Left cardiac atrium (tissue), 4 donors: ENCODE measurements at regions not wholly inside any gene's neighbourhood (a gene's known extent, or its start where the extent isn't known, plus 50 kb on each side); places are given as distances from the start of the nearest gene placed in this dataset.

Experiments
- ATAC-seq, 2 donors: fragments of 200-7000 bp; cut with Tn5 transposase; one replicate each; pipeline ENCODE4 v1.9.1; 2020; ENCODE audit warnings: mild to moderate bottlenecking in 2 of 2, moderate library complexity in 2 of 2
- DNase-seq: peaks from one replicate; pipeline ENCODE4 v3.0.0-alpha.2; 2020
- intact Hi-C, 2 donors: fragments of 100-400 bp; cut with DNase I; formaldehyde crosslinking; loops; one replicate each; pipeline versions ENCODE4 v1.14.1 to v1.15.1; 2022 to 2023
- donor health status: DM: no; HTN: yes; CAD: no.
- donor health status: DM: no; HTN: yes; CAD: no; lungs with severe emphysema.
- donor health status: DM: yes; HTN: yes; CAD: no.
- donor health status: Dilated cardiomyopathy.

GRCh38 chr1:59028048-59028447, 244.2 kb upstream of the JUN start:
- intact Hi-C loops: no loop called here
- ATAC-seq (no peak), DNase-seq (no peak)

- DNase-seq: no peak
- peak in 1 of 2 donors; percentile 16 for ATAC-seq
- intact Hi-C loops: no loop called here
Observed at GRCh38 chr1:59029411-59030167, 245.7 kb upstream of the JUN start.

DNA sequence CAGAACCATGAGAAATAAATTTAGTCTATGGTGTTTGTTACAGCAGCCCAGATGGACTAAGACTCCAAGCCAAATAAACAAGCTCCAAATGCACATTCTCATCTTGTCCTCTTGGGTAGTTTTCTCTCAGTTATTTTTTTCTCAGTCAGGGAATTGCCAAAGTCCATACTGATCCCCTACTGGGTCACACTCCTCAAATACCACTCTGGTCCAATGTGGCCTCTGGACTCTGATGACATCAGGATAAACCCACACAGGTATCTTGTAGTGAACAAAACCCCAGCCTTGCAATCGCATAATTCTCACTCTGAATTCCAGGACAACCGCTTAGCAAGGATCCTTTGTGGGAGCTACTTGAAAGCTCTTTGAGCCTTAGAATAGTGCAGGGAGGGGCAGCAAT, 248.4 kb upstream of the JUN start:
- DNase-seq (no peak), ATAC-seq (no peak)
- intact Hi-C loops: no loop called here

GRCh38 chr1:59033761-59034160, 249.9 kb upstream of the JUN start:
- intact Hi-C loops: no loop called here
- ATAC-seq (no peak), DNase-seq (no peak)

DNA sequence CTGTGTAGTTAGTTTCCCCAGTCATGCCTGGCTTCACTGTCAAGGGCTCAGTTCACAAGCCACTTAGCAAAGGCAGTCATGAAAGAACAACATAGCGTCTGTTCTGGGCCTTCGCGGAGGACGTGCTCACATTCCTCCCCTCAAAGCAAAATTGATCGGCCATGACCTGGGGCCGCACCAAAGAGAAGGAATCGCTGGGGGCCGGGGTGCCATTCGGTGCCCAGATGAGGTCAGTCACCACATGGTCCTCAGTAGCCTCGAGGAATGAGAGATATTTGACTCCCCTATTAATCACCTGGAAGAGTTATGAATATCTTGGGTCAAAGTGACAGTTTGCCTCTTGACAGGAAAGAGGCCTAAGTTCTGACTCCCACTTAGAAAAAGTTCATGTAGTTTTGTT, 251.1 kb upstream of the JUN start:
- no peak for DNase-seq
- no peak for ATAC-seq

DNA sequence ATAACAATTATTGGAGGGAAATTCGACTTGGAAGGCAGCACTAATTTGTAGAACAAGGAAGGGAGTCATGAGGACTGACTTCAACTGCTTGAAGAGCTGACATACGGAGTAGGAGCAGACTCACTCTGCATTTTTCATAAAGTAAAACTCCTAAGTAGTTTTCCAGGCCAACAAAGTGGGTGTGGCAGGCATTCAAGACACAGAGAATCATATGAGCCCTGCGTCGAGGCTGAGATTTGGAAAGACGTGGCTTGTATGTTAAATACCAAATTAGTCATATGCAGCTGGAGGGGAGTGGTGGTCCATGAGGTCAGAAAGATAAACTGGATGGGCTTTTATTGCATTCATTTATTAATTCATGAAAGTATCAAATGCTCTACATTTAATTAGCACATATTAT, 255.7 kb upstream of the JUN start:
- intact Hi-C loops: no loop called here
- DNase-seq (no peak), ATAC-seq (no peak)

More for the DNA sequence above, 251.1 kb upstream of the JUN start:
- intact Hi-C loops: no loop called here

DNA sequence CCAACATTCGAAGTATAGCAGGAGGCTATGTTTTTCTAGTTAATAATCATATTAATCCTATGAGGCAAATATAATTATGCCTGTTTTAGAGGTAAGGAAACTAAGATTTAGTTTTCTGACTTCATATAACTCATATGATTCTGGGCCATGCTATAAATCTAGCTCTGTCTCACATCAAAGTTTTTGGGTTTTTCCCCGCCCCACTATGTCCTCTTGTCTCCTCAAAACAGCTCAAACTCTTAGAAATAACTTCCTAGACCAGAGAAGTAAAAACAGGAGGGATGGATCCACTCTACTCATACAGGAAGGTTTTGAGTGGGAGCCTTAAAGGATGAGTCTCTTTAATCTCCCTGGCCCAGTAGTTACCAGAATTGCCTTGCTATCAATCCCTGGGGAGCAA, 256.4 kb upstream of the FGGY start:
- intact Hi-C loops: no loop called here
- no peak for ATAC-seq
- DNase-seq: no peak

DNA sequence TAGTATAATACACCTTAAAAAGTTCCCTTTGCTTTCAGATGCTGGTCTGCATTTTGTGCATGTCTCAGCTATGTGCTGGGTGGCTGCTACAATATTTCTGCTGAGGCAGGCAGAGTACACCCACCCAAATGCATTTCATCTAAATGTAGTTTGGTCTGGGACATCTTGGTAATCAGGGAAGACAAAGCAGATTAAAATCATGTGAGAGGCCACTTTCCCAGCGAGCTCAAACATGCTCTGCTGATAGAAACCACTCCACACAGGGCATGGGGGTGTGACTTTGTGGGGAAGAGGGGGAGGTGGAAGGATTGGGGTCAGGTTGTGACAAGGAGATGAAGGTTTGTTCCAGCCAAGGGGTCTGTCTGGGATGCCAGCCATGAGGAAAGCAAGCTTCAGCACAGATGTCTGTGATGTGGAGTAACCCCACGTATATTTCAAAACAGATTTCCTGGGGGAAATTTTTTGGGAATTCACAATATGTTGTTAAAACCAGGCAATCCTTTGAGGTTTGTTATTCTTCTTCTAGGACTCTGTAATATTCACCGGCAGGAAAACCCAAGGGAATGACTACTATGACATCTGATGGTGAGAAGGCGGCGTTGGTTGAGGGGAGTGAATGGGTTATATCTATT, 255.1 kb upstream of the FGGY start:
- intact Hi-C loops: no loop called here
- DNase-seq (no peak), ATAC-seq (no peak)

- peak; percentile 69 for DNase-seq
- intact Hi-C loops: no loop called here
- peak; percentile 71 to 93 for ATAC-seq
Observed at GRCh38 chr1:59043796-59044195, 253.1 kb upstream of the FGGY start.

- intact Hi-C loops: no loop called here
- DNase-seq (no peak), ATAC-seq (no peak)
Observed at GRCh38 chr1:59044535-59045121, 252.3 kb upstream of the FGGY start.

- ATAC-seq (no peak), DNase-seq (no peak)
- intact Hi-C loops: no loop called here
Observed at GRCh38 chr1:59045137-59045536, 251.8 kb upstream of the FGGY start.

- no peak for ATAC-seq
- DNase-seq: no peak
- intact Hi-C loops: no loop called here
Observed at GRCh38 chr1:59045636-59046035, 251.3 kb upstream of the FGGY start.

- intact Hi-C loops: no loop called here
- ATAC-seq (no peak), DNase-seq (no peak)
Observed at GRCh38 chr1:59046134-59046533, 250.8 kb upstream of the FGGY start.

GRCh38 chr1:59046730-59047157, 250.2 kb upstream of the FGGY start:
- DNase-seq: no peak
- no peak for ATAC-seq
- intact Hi-C loops: no loop called here

DNA sequence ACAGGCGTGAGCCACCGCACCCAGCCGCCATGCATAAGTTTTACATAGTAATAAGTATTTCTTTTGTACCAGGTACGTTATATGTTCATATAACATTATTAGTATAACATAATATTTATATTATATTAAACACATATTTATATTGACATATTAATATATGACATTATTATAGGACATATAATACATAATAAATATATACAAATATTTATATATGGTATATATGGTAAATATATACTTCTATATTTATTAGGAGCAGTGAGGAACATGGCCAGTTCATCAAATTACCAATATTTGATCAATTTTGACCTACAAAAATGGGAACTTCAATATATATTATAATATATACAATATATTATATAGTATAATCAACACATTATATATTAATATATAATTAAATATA, 245.9 kb upstream of the FGGY start:
- ATAC-seq (no peak), DNase-seq (no peak)
- intact Hi-C loops: no loop called here

DNA sequence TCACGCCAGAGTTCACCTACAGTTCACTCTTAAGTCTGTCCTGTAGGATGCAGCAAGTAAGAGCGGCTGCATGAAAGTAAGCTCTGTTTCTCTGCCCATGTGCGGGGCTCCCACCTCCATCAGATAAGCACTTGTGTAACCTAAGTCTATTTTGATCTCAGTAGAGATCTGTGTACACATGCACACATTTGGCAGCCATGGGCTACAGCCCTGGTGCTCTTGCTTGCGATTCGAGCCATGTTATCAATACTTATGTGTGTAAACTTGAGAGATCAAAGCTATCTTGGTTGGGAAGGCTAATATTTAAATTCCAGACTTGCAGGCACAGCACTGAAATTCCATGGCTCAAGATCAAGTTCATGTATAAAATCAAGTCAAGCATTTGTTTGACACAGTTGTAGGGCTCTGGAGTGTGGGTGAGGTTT, 244.7 kb upstream of the FGGY start:
- intact Hi-C loops: no loop called here
- no peak for ATAC-seq
- no peak for DNase-seq

DNA sequence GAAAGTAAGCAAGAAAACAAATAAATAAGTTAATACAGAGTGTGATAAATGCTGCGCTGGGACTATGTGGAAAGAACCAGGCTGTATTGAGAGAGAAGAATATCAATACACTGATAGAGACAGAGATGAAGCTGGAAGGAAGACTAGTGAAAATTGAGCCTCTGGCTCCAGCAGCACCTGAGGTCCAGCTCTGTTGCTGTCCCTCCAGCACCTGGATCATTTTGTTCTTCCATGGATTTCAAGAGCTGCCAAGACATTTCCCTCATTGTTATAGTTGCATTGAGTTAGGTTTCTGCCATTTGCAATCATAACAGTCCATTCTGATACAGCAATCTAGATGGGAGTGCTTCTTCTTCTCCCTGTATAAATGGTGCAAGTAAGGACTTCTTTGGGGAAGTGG, 242.7 kb upstream of the FGGY start:
- ATAC-seq (no peak), DNase-seq (no peak)
- intact Hi-C loops: no loop called here

- ATAC-seq (peak in 1 of 2 donors; percentile 55), DNase-seq (no peak)
- intact Hi-C loops: no loop called here
Observed at GRCh38 chr1:59055908-59056719, 240.8 kb upstream of the FGGY start.

DNA sequence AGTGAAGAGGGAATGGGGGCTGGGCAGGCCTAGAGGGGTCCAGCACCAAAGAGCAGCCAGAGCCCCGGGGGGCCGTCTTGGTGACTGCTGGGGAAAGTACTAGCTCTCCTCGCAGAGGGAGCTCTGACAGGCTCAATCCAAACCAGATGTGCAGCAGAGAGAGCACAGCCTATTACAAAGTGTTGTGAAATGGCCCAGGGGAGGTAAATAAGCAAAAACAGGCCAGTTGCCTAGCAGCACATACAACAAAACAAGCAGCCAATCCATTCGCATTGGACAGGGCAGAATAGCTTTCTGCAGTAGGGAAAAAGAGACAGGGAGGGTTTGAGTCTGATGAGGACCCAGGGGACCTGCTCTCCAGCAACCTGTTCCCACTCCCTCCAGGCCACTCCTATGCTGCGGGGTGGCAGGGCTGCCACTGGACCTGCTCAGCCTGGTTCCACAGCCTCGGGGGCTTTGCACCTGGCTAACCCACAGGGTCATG, 239.6 kb upstream of the FGGY start:
- ATAC-seq: peak; percentile 93
- peak; percentile 76 for DNase-seq
- intact Hi-C loops: no loop called here

GRCh38 chr1:59057796-59058195, 239.1 kb upstream of the FGGY start:
- ATAC-seq (no peak), DNase-seq (no peak)
- intact Hi-C loops: no loop called here
